Activated T-helper 2 cell treated with anti-CD3 and anti-CD28 coated beads, Interferon-gamma antibody, Interleukin-2, Interleukin-4, amounts not matched to agents 10 μg/mL and 5 μg/mL and 100 μg/mL, durations not matched to agents 14 hours and 24 hours and 36 hours (primary cell): ENCODE measurements at regions not wholly inside any gene's neighbourhood (a gene's known extent, or its start where the extent isn't known, plus 50 kb on each side); places are given as distances from the start of the nearest gene placed in this dataset.
A peak's percentile ranks its signal among the peaks of the same experiment; 100 is the strongest.

Source experiments
- DNase-seq: peaks from one replicate; pipeline ENCODE4 v3.0.0; 2021; ENCODE audit warnings: low spot score
- H3K27ac Mint-ChIP-seq: one replicate; pipeline ENCODE4 v1.8.0; 2021; ENCODE audit warnings: mixed read lengths
- H3K27me3 Mint-ChIP-seq: one replicate; pipeline ENCODE4 v1.8.0; 2021; ENCODE audit warnings: low read depth, mixed read lengths
- H3K36me3 Mint-ChIP-seq: one replicate; pipeline ENCODE4 v1.8.0; 2021; ENCODE audit warnings: low read depth, mixed read lengths
- H3K4me1 Mint-ChIP-seq: one replicate; pipeline ENCODE4 v1.8.0; 2021; ENCODE audit warnings: low read depth, mixed read lengths
- H3K4me3 Mint-ChIP-seq: one replicate; pipeline ENCODE4 v1.8.0; 2021; ENCODE audit warnings: low read depth, mild to moderate bottlenecking, moderate library complexity, mixed read lengths
- H3K9me3 Mint-ChIP-seq: one replicate; pipeline ENCODE4 v1.8.0; 2021; ENCODE audit warnings: mixed read lengths
- intact Hi-C: fragments of 100-400 bp; cut with micrococcal nuclease; formaldehyde crosslinking; loops from one replicate; pipeline ENCODE4 v1.15.1; 2023

GRCh38 chr1:10960411-10961299 is 51.8 kb upstream of the TARDBP start:
- peaks cover 13% of the 10 kb centered on the region for H3K4me1 Mint-ChIP-seq
- H3K27me3 Mint-ChIP-seq: peaks cover 31% of the 10 kb centered on the region
- H3K36me3 Mint-ChIP-seq: no peaks in the 10 kb centered on the region
- intact Hi-C loops: no loop called here
- H3K4me3 Mint-ChIP-seq: no peak overlapping the region
- peak; percentile 69 for DNase-seq
- no peaks in the 10 kb centered on the region for H3K9me3 Mint-ChIP-seq
- H3K27ac Mint-ChIP-seq: no peak overlapping the region

GRCh38 chr1:10961300-10961833 is 51.1 kb upstream of the TARDBP start:
- no peak overlapping the region for H3K27ac Mint-ChIP-seq
- intact Hi-C loops: no loop called here
- H3K36me3 Mint-ChIP-seq: no peaks in the 10 kb centered on the region
- H3K4me3 Mint-ChIP-seq: no peak overlapping the region
- H3K9me3 Mint-ChIP-seq: no peaks in the 10 kb centered on the region
- H3K27me3 Mint-ChIP-seq: peaks cover 31% of the 10 kb centered on the region
- no peak for DNase-seq
- peaks cover 17% of the 10 kb centered on the region for H3K4me1 Mint-ChIP-seq

GRCh38 chr1:10962483-10962882 is 50.0 kb upstream of the TARDBP start:
- intact Hi-C loops: no loop called here
- no peak overlapping the region for H3K4me3 Mint-ChIP-seq
- no peaks in the 10 kb centered on the region for H3K36me3 Mint-ChIP-seq
- no peak for DNase-seq
- H3K9me3 Mint-ChIP-seq: no peaks in the 10 kb centered on the region
- peaks cover 17% of the 10 kb centered on the region for H3K4me1 Mint-ChIP-seq
- H3K27ac Mint-ChIP-seq: no peak overlapping the region
- H3K27me3 Mint-ChIP-seq: peaks cover 36% of the 10 kb centered on the region
